Thoracic aorta (tissue), 2 donors: ENCODE measurements at regions not wholly inside any gene's neighbourhood (a gene's known extent, or its start where the extent isn't known, plus 50 kb on each side); places are given as distances from the start of the nearest gene placed in this dataset.
"Not testable (repeated sequence)": the region's sequence is repeated elsewhere in the genome, so short reads cannot be mapped to it uniquely, and the experiment has no call there.

Experiments used
- ATAC-seq: fragments of 150-250 bp; one replicate; pipeline ENCODE4 v1.8.0; 2017; ENCODE audit warnings: low read depth; ENCODE audit not compliant: insufficient number of reproducible peaks, low FRiP score
- DNase-seq: peaks from one replicate; pipeline ENCODE4 v3.0.0-alpha.2; 2020; ENCODE audit warnings: low spot score
- H3K27ac ChIP-seq, 2 donors: fragments of 200-600 bp; sonication (generic); 1 replicate in 1 of 2; 2 replicates in 1 of 2; pipeline ENCODE4 v1.5.1; 2016; ENCODE audit warnings: mild to moderate bottlenecking in 2 of 2, moderate library complexity in 2 of 2
- H3K27me3 ChIP-seq: fragments of 200-600 bp; sonication (generic); replicated peaks from 2 replicates; pipeline ENCODE4 v1.6.0; 2016; ENCODE audit warnings: mild to moderate bottlenecking; ENCODE audit not compliant: insufficient read depth
- H3K36me3 ChIP-seq: fragments of 200-600 bp; sonication (generic); one replicate; pipeline ENCODE4 v1.5.1; 2016
- H3K4me1 ChIP-seq, 2 donors: fragments of 200-600 bp; sonication (generic); 1 replicate in 1 of 2; 2 replicates in 1 of 2; pipeline versions ENCODE4 v1.5.1 to v1.6.0; 2016; ENCODE audit warnings: low read depth in 2 of 2, mild to moderate bottlenecking in 1 of 2; ENCODE audit not compliant: control insufficient read depth in 1 of 2
- H3K4me3 ChIP-seq: fragments of 200-600 bp; sonication (generic); 2 replicates; pipeline ENCODE4 v1.5.1; 2016; ENCODE audit warnings: mild to moderate bottlenecking
- H3K9me3 ChIP-seq: fragments of 200-600 bp; sonication (generic); 2 replicates; pipeline ENCODE4 v1.5.1; 2016
- TF ChIP-seq, protein P1 (sequence below): fragments of 200-600 bp; sonication (generic); IDR thresholded peaks from one replicate; pipeline ENCODE4 v1.5.1; 2019; ENCODE audit warnings: antibody characterized with exemption

- H3K9me3 ChIP-seq: no peaks in the 10 kb centered on the region
- H3K27me3 ChIP-seq: no peaks in the 10 kb centered on the region
- H3K4me3 ChIP-seq: no peak overlapping the region
- no peak for DNase-seq
- H3K27ac ChIP-seq: no peak overlapping the region
- peaks cover 15 to 31% of the 10 kb centered on the region in 2 donors for H3K4me1 ChIP-seq
- ATAC-seq: no peak
- H3K36me3 ChIP-seq: peaks cover 49% of the 10 kb centered on the region
- TF ChIP-seq, protein P1, sequence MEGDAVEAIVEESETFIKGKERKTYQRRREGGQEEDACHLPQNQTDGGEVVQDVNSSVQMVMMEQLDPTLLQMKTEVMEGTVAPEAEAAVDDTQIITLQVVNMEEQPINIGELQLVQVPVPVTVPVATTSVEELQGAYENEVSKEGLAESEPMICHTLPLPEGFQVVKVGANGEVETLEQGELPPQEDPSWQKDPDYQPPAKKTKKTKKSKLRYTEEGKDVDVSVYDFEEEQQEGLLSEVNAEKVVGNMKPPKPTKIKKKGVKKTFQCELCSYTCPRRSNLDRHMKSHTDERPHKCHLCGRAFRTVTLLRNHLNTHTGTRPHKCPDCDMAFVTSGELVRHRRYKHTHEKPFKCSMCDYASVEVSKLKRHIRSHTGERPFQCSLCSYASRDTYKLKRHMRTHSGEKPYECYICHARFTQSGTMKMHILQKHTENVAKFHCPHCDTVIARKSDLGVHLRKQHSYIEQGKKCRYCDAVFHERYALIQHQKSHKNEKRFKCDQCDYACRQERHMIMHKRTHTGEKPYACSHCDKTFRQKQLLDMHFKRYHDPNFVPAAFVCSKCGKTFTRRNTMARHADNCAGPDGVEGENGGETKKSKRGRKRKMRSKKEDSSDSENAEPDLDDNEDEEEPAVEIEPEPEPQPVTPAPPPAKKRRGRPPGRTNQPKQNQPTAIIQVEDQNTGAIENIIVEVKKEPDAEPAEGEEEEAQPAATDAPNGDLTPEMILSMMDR: no peak
Observed at GRCh38 chr12:124374567-124374966, 79.7 kb downstream of the RFLNA start.

DNA sequence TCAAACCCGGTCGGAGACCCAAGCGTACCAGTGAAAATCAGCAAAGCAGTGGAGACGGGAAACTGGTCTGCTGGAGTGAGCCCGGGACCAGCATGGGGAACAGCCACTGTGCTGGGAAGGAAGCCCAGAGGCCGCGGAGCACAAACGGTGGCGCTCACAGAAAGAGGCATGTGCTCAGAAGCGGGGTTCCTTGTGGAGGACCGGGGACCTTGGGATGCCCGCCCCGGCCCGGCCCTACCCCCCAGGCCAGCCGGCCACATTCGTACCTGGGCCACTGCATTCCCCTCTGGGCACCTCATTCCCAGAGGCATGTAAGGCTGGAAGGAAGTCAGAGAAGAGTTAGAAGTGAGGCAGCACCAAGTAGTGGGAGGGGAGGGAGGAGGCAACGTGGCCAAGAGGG, 79.3 kb downstream of the RFLNA start:
- TF ChIP-seq, protein P1: no peak
- Histone ChIP-seq H3K4me3 (no peak overlapping the region), H3K9me3 (no peaks in the 10 kb centered on the region), H3K27me3 (no peaks in the 10 kb centered on the region), H3K36me3 (peaks cover 49% of the 10 kb centered on the region), H3K4me1 (peaks cover 14 to 30% of the 10 kb centered on the region in 2 donors), H3K27ac (no peak overlapping the region)
- no peak for DNase-seq
- ATAC-seq: no peak

GRCh38 chr12:124373701-124374100, 78.8 kb downstream of the RFLNA start:
- not testable (repeated sequence) for DNase-seq, ATAC-seq, H3K4me3 ChIP-seq, H3K27ac ChIP-seq, H3K27me3 ChIP-seq, H3K9me3 ChIP-seq
- peaks cover 17 to 30% of the 10 kb centered on the region in 2 donors for H3K4me1 ChIP-seq
- H3K36me3 ChIP-seq: peaks cover 49% of the 10 kb centered on the region

- no peaks in the 10 kb centered on the region for H3K9me3 ChIP-seq
- peaks cover 49% of the 10 kb centered on the region for H3K36me3 ChIP-seq
- DNase-seq (no peak), ATAC-seq (no peak)
- TF ChIP-seq, protein P1: no peak
- no peak overlapping the region for H3K27ac ChIP-seq
- H3K4me3 ChIP-seq: no peak overlapping the region
- peaks cover 26 to 35% of the 10 kb centered on the region in 2 donors for H3K4me1 ChIP-seq
- H3K27me3 ChIP-seq: no peaks in the 10 kb centered on the region
Observed at GRCh38 chr12:124372831-124373230, 77.9 kb downstream of the RFLNA start.

DNA sequence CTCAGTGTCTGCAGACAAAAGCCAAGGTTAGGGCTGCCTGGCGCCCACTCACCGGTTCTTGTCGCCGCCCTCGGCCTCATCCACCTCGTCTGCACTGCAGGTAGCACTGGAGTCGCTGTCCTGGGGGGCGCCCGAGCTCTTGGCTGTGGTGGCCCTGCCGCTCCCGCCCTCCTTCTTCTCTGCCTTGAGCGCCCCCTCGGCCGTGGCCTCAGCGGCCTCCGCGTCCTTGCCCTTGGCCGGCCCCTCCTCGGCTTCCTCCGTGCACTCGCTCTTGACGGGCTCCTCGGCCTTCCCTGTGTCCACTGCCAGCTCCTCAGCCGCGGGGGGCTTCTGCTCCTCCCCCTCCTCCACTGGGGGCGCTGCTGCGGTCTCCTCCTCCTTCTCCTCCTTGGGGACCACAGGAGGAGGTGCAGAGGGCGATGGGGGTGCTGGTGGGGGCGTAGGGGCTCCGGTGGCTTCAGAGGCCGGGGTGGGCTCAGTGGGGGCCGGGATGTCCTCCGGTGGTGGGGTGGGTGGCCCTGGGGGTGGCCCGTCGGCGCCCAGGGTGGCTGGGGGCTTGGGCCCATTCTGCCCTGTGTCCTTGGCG, 77.2 kb downstream of the RFLNA start:
- no peak overlapping the region for H3K4me3 ChIP-seq
- H3K27ac ChIP-seq: no peak overlapping the region
- no peaks in the 10 kb centered on the region for H3K27me3 ChIP-seq
- no peak for ATAC-seq
- no peak for DNase-seq
- TF ChIP-seq, protein P1: no peak
- H3K9me3 ChIP-seq: no peaks in the 10 kb centered on the region
- peaks cover 32 to 43% of the 10 kb centered on the region in 2 donors for H3K4me1 ChIP-seq
- H3K36me3 ChIP-seq: peaks cover 41% of the 10 kb centered on the region

DNA sequence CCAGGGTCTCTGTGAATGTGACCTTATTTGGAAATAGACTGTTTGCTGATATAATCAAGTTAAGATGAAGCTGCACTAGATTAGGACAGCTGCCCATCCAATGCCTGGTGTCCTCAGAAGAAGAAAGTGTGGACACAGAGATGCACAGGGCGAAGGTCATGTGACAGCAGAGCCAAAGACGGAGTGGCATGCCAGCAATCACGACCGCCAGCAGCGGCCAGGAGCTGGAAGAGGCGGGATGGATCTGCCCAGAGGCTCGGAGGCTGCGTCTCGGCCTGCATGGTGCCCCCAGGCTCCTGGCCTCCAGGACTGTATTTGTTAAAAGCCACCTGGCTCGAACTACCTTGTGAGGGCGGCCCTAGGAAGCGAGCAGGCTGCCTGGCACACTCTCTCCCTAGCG, 76.5 kb downstream of the RFLNA start:
- ATAC-seq: no peak
- no peak for DNase-seq
- no peaks in the 10 kb centered on the region for H3K27me3 ChIP-seq
- H3K9me3 ChIP-seq: no peaks in the 10 kb centered on the region
- no peak overlapping the region for H3K4me3 ChIP-seq
- peaks cover 32 to 44% of the 10 kb centered on the region in 2 donors for H3K4me1 ChIP-seq
- TF ChIP-seq, protein P1: no peak
- peaks cover 34% of the 10 kb centered on the region for H3K36me3 ChIP-seq
- H3K27ac ChIP-seq: peak overlapping the region in 1 of 2 donors; percentile 89
